ENCODE measurements at regions not wholly inside any gene's neighbourhood (a gene's known extent, or its start where the extent isn't known, plus 50 kb on each side); places are given as distances from the start of the nearest gene placed in this dataset.
"Not testable (repeated sequence)": the region's sequence is repeated elsewhere in the genome, so short reads cannot be mapped to it uniquely, and the experiment has no call there.

DNA sequence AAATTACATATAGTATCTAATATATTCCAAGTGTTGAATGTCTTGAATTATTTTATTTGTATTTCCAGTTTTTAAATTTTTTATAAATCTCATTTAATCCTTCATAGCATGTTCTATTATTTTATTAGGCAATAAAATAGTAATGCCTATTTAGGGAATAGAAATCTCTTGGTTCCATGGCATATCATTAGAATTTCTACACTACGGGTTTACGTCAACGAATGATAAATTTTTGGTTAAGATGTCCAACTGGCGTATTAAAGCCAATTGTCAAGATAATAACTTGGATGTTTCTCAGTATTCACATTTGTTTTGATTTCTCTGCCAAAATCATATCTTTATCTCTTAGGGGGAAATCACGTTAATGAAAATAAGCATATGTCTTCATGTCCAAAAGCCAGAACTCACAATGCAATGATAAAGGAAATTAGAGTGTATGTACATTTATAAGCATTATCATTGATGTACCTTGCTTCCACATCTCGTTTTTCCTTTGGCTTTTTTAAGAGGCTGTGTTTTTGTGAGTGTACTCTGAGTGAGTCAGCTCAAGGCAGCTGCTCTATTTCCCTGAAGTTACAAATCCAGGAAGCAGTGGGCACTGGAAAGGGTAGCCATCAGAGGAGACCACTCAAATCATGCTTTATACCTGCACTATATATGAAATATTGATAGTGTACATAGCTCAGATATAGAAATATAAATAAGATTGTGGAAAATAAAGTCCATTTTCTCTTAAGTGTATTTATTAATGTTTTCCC lies 115.8 kb upstream of the PDE1A start:
- ATAC-seq (no peak), DNase-seq (no peak)
- Mint-ChIP-seq H3K27ac (no peak overlapping the region), H3K9me3 (no peaks in the 10 kb centered on the region), H3K4me3 (no peak overlapping the region), H3K27me3 (no peaks in the 10 kb centered on the region), H3K4me1 (no peaks in the 10 kb centered on the region)

- ATAC-seq (no peak), DNase-seq (no peak)
- H3K9me3 Mint-ChIP-seq, result no peaks in the 10 kb centered on the region
- H3K4me1 Mint-ChIP-seq, result no peaks in the 10 kb centered on the region
- H3K27me3 Mint-ChIP-seq, result no peaks in the 10 kb centered on the region
- H3K27ac Mint-ChIP-seq, result no peak overlapping the region
- H3K4me3 Mint-ChIP-seq, result no peak overlapping the region
Measured at GRCh38 chr2:182543741-182544525, 117.1 kb upstream of the PDE1A start.

DNA sequence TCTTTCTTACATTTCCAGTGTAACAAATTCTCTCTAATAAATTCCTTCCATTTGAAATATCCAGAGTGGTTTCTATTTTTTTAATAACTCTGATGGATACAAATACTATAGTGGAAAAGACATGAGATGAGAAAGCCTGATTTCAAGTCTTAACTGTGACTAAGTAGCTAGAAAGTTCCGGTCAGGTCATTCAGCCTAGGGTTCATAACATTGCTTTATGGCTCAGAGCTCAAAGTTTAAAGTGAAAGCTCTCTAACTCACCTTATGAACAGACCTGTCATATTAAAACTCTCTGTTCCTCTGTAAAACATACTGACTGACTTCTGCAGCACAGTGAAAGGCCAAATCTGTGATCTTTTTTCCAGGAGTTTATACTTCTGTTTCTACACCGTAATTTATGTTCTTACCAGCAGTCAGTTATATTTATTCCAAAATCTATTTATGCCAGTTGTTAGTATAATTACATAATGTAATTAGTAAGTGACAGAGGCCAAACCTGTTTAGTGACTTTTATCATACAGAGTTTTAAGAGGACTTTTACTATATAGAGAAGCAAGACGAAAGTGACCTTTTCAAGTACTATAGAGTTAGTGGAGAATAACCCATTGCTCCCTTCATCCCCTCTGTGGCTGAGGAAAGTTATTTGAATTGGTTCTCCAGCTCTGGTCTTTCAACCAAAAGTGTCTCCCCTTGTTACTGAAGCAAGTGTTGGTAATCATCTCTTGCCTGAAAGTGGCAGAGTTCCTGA lies 118.8 kb upstream of the PDE1A start:
- Mint-ChIP-seq H3K27me3 (no peaks in the 10 kb centered on the region), H3K9me3 (no peaks in the 10 kb centered on the region), H3K27ac (no peak overlapping the region), H3K4me1 (no peaks in the 10 kb centered on the region), H3K4me3 (no peak overlapping the region)
- DNase-seq (no peak), ATAC-seq (no peak)

DNA sequence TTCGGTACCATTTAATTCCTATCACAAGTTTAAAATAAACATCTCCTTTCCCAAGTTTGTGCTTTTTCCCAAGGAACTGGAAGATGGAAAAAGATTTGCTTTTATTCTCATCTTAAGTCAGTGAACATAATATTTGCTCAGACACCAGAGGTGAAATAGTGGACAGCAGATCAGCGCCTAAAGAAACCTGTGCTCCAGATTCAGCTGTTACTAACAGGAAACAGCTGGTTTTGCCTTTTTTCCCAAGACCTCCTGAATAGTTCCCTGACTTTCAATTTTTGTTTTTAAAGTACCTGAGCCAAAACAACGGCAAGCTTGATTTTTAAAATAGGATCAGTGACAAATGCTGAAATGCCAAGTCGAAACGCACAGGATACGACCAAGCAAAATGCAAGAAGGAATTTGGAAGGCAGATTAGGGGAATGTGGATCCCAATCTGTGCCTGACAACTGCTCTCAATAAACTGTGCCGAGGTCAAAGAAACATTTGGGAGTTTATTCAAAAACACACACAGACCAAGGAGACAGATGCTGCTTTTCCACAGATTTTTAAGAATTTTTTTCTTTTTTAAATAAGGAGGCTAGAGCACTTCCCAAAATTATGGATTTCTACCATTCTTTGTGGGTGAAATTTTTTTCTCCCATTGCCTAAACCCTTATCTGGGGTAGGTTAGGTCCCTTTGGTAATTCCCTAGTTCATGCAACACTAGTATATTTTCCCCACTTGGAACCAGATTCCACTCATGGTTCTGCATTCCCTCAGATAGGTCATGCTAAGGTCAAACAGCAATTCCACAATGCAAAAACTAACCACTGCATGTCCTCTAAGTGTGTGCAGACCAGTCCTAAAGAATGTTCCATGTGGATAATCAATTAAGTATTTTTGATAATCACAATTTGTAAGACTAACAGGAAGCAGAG lies 121.5 kb upstream of the PDE1A start:
- Mint-ChIP-seq H3K9me3 (peaks cover 0 to 6% of the 10 kb centered on the region in 2 donors), H3K4me3 (no peak overlapping the region), H3K27ac (no peak overlapping the region), H3K4me1 (no peaks in the 10 kb centered on the region), H3K27me3 (no peaks in the 10 kb centered on the region)
- DNase-seq (no peak), ATAC-seq (no peak)

DNA sequence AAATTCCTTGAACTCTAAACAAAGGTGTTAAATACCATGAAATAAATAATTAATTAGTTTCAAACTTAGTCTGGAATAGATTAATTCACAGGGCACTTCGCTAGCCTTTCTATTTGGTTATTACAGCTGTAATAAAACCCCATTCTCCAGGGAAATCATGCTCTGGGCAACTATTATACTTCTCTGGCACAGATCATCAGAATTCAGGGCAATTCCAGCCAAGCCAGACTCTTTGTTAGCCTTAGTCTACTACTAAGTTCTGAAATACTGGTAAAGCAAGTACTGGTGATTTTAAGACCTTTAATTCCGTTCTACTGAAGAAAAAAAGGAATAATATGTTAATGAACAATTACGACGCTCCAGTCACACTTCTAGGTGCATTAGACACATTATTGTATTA lies 123.4 kb upstream of the PDE1A start:
- Mint-ChIP-seq H3K4me1 (no peaks in the 10 kb centered on the region), H3K9me3 (peaks cover 0 to 6% of the 10 kb centered on the region in 2 donors), H3K4me3 (no peak overlapping the region), H3K27ac (no peak overlapping the region), H3K27me3 (no peaks in the 10 kb centered on the region)
- DNase-seq (no peak), ATAC-seq (no peak)

DNA sequence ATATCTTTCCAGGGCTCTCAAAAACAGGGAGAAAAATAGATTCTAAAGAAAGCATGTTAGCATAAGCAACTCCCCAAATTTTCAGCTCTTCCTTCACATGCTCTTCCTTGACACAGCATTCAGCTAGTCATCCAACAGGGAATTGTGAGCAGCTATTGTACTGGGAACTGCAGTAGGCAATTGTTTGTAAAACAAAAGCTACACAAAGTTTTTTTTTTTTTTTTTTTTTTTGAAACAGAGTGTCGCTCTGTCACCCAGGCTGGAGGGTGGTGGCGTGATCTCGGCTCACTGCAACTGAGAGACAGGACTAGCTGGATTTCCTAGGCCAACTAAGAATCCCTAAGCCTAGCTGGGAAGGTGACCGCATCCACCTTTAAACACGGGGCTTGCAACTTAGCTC lies 125.4 kb upstream of the PDE1A start:
- H3K9me3 Mint-ChIP-seq, H3K4me3 Mint-ChIP-seq, H3K4me1 Mint-ChIP-seq, H3K27ac Mint-ChIP-seq, ATAC-seq, DNase-seq, H3K27me3 Mint-ChIP-seq: not testable (repeated sequence)

- not testable (repeated sequence) for H3K27ac Mint-ChIP-seq, H3K4me3 Mint-ChIP-seq, DNase-seq, ATAC-seq, H3K9me3 Mint-ChIP-seq, H3K4me1 Mint-ChIP-seq, H3K27me3 Mint-ChIP-seq
Measured at GRCh38 chr2:182552785-182553184, 125.9 kb upstream of the PDE1A start.

- peaks cover 0 to 6% of the 10 kb centered on the region in 2 donors for H3K9me3 Mint-ChIP-seq
- DNase-seq, result no peak
- no peak overlapping the region for H3K27ac Mint-ChIP-seq
- no peaks in the 10 kb centered on the region for H3K27me3 Mint-ChIP-seq
- ATAC-seq, result no peak
- no peaks in the 10 kb centered on the region for H3K4me1 Mint-ChIP-seq
- H3K4me3 Mint-ChIP-seq, result no peak overlapping the region
Measured at GRCh38 chr2:182553483-182553882, 126.6 kb upstream of the PDE1A start.

- no peaks in the 10 kb centered on the region for H3K27me3 Mint-ChIP-seq
- no peak overlapping the region for H3K27ac Mint-ChIP-seq
- DNase-seq (no peak), ATAC-seq (no peak)
- no peaks in the 10 kb centered on the region for H3K4me1 Mint-ChIP-seq
- peaks cover 0 to 6% of the 10 kb centered on the region in 2 donors for H3K9me3 Mint-ChIP-seq
- no peak overlapping the region for H3K4me3 Mint-ChIP-seq
Measured at GRCh38 chr2:182554950-182555349, 128.1 kb upstream of the PDE1A start.

- DNase-seq (no peak), ATAC-seq (no peak)
- no peak overlapping the region for H3K27ac Mint-ChIP-seq
- H3K27me3 Mint-ChIP-seq, result no peaks in the 10 kb centered on the region
- H3K4me1 Mint-ChIP-seq, result no peaks in the 10 kb centered on the region
- H3K4me3 Mint-ChIP-seq, result no peak overlapping the region
- peaks cover 7 to 10% of the 10 kb centered on the region in 2 donors for H3K9me3 Mint-ChIP-seq
Measured at GRCh38 chr2:182558564-182558963, 131.7 kb upstream of the PDE1A start.

DNA sequence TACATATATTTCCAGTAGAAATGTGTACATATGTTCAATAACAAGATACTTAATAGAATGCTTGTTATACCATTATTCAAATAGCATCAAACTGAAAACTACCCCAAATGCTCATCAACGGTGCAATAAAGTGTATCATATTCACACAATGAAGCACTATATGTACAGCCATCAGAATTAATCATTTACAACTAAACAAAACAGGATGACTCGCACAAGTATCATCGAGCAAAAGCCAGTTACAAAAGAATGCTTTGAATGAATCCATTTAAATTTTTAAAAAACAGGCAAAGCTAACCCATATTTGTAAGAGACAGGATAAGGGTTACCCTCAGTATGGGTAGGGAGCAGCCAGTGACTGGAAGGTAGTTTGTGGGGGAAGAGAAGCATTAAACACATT lies 132.8 kb upstream of the PDE1A start:
- Mint-ChIP-seq H3K4me1 (no peaks in the 10 kb centered on the region), H3K4me3 (no peak overlapping the region), H3K27me3 (no peaks in the 10 kb centered on the region), H3K9me3 (peaks cover 7 to 16% of the 10 kb centered on the region in 2 donors), H3K27ac (no peak overlapping the region)
- DNase-seq (no peak), ATAC-seq (no peak)

GRCh38 chr2:182565911-182566567 lies 139.2 kb upstream of the PDE1A start:
- ATAC-seq (no peak), DNase-seq (no peak)
- no peak overlapping the region for H3K27ac Mint-ChIP-seq
- H3K4me3 Mint-ChIP-seq, result no peak overlapping the region
- no peaks in the 10 kb centered on the region for H3K4me1 Mint-ChIP-seq
- H3K9me3 Mint-ChIP-seq, result peaks cover 12 to 20% of the 10 kb centered on the region in 2 donors
- no peaks in the 10 kb centered on the region for H3K27me3 Mint-ChIP-seq

DNA sequence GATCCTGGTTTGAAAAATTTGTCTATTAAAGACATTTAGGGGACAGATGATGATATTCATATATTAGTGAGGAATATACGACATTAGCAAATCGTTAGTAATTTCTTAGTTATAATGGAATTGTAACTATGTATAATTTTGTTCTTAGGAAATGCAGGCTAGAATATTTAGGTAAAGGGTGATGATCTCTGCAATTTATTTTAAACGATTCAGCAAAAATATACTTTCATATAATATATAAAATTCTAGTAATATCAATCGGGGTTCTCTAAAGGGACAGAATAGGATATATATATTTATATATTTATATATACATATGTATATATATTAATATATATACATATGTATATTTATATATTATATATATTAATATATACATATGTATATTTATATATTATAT lies 142.5 kb upstream of the DNAJC10 start:
- no peak overlapping the region for H3K4me3 Mint-ChIP-seq
- H3K27me3 Mint-ChIP-seq, result no peaks in the 10 kb centered on the region
- H3K4me1 Mint-ChIP-seq, result no peaks in the 10 kb centered on the region
- no peaks in the 10 kb centered on the region for H3K9me3 Mint-ChIP-seq
- ATAC-seq (no peak), DNase-seq (no peak)
- H3K27ac Mint-ChIP-seq, result no peak overlapping the region

- no peak for ATAC-seq
- Mint-ChIP-seq H3K4me3 (no peak overlapping the region), H3K27ac (no peak overlapping the region), H3K9me3 (no peaks in the 10 kb centered on the region), H3K4me1 (no peaks in the 10 kb centered on the region), H3K27me3 (no peaks in the 10 kb centered on the region)
- no peak for DNase-seq
Measured at GRCh38 chr2:182577816-182578215, 138.2 kb upstream of the DNAJC10 start.
